ENCODE measurements at regions not wholly inside any gene's neighbourhood (a gene's known extent, or its start where the extent isn't known, plus 50 kb on each side); places are given as distances from the start of the nearest gene placed in this dataset.

DNA sequence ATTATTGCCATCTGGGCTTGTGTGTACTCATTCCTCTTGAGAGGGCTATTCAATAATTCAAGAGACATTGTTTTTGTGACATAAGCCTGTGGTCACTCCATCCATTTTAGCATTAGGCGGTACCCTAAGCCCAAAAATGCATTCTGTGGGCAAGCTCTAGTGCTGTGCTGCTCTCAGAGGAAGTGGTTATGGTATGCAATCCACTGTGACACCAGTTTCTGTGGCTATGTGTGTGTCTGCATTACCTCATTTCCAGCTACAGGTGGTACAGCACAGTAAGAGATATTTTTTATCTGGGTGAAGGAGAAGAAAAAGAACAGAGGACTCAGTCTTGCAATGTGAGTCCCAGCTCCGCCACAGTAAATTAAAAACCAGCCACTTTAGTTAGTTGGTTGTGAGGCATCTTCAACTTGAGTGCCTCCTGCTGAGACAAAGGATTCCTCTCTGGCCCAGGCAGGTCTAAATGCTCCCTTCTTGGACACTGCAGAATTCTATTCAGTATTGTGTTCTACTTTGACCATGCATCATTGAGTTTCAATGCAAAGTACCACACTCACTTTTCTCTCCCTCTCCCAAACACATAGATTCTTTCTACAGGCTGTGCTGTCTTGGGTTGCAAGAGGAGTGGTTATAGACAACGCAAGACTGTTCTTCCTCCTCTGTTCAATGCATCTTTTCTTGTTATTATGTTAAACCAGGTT, 777.8 kb upstream of the BRINP3 start:
- TF ChIP-seq POLR2AphosphoS5 (IDR thresholded peaks at IDR 0.05), result no peak
- TF ChIP-seq, protein P1, sequence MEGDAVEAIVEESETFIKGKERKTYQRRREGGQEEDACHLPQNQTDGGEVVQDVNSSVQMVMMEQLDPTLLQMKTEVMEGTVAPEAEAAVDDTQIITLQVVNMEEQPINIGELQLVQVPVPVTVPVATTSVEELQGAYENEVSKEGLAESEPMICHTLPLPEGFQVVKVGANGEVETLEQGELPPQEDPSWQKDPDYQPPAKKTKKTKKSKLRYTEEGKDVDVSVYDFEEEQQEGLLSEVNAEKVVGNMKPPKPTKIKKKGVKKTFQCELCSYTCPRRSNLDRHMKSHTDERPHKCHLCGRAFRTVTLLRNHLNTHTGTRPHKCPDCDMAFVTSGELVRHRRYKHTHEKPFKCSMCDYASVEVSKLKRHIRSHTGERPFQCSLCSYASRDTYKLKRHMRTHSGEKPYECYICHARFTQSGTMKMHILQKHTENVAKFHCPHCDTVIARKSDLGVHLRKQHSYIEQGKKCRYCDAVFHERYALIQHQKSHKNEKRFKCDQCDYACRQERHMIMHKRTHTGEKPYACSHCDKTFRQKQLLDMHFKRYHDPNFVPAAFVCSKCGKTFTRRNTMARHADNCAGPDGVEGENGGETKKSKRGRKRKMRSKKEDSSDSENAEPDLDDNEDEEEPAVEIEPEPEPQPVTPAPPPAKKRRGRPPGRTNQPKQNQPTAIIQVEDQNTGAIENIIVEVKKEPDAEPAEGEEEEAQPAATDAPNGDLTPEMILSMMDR (IDR thresholded peaks at IDR 0.05), result no peak
- no peak for TF ChIP-seq POLR2A (IDR thresholded peaks at IDR 0.05)

DNA sequence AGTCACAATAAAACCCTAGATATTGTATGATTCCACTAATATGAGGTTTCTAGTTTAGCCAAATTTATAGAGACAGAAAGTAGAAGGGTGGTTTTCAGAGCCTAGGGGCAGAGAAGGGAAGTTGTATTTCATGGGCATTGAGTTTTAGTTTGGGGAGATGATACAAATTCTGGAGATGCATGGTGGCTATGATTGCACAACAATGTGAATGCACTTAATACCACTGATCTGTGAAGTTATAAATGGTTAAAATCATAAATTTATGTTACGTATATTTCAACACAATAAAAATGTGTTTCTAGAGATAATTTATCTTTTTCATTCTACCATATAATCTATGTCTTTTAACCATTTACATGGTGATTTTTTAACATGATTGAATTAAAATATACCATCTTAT, 779.3 kb upstream of the BRINP3 start:
- Histone ChIP-seq H3K4me3 (no peak overlapping the region), H3K27ac (no peak overlapping the region), H3K9me3 (peaks cover 0 to 12% of the 10 kb centered on the region in 2 donors), H3K4me1 (no peaks in the 10 kb centered on the region), H3K36me3 (no peaks in the 10 kb centered on the region), H3K27me3 (no peaks in the 10 kb centered on the region)
- intact Hi-C loops (cut with DNase I; ENCODE audit: low total_unique reads), result no loop called here
- no peak for DNase-seq (ENCODE audit: low spot score in 2 of 2)
- TF ChIP-seq POLR2AphosphoS5 (IDR thresholded peaks at IDR 0.05) (no peak), POLR2A (IDR thresholded peaks at IDR 0.05) (no peak)
- TF ChIP-seq, protein P1 (IDR thresholded peaks at IDR 0.05), result no peak

More for the DNA sequence above, 777.8 kb upstream of the BRINP3 start:
- H3K4me1 ChIP-seq, result no peaks in the 10 kb centered on the region
- no peaks in the 10 kb centered on the region for H3K27me3 ChIP-seq
- intact Hi-C loops (cut with DNase I; ENCODE audit: low total_unique reads), result no loop called here
- H3K36me3 ChIP-seq, result no peaks in the 10 kb centered on the region
- H3K9me3 ChIP-seq, result peaks cover 0 to 12% of the 10 kb centered on the region in 2 donors
- H3K4me3 ChIP-seq, result no peak overlapping the region
- no peak overlapping the region for H3K27ac ChIP-seq
- DNase-seq (ENCODE audit: low spot score in 2 of 2), result no peak

DNA sequence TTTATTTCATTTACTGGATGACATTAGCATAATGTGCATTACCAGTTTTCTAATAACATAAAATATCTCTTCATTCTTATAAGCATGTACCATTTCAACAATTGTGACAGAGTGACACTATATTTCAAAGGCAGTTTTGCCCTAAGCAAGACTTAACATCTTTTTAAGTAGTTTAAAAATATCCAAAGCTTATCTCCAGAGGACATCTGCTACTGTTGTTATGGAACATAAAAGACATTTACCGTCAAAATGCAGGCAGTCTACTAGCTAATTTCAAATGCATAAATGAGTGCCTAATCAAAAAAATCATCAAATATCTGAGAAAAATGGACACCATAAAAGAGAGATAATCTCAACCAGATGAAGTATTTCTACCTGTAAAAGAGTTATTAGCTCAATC, 782.4 kb upstream of the BRINP3 start:
- no peak for DNase-seq (ENCODE audit: low spot score in 2 of 2)
- Histone ChIP-seq H3K9me3 (peaks cover 0 to 6% of the 10 kb centered on the region in 2 donors), H3K4me3 (no peak overlapping the region), H3K27me3 (no peaks in the 10 kb centered on the region), H3K27ac (no peak overlapping the region), H3K4me1 (no peaks in the 10 kb centered on the region), H3K36me3 (no peaks in the 10 kb centered on the region)
- intact Hi-C loops (cut with DNase I; ENCODE audit: low total_unique reads), result no loop called here
- TF ChIP-seq POLR2AphosphoS5 (IDR thresholded peaks at IDR 0.05) (no peak), POLR2A (IDR thresholded peaks at IDR 0.05) (no peak)
- TF ChIP-seq, protein P1 (IDR thresholded peaks at IDR 0.05), result no peak

DNA sequence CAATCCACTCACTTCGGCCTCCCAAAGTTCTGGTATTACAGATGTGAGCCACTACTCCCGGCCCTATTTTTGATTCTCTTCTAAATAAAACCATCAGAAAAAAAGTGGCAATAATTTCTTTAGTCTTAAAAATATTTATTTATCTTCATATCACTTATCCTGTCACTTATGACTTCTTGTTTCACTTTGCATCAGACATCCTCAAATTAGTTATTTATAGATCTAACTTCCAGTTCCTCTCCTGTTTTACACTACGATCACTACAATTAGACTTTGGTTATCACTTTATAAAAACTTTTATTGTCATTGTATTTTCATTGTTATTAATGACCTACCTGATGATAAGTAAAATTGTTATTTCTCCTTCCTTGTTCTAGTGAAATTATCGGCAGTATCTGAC, 783.4 kb upstream of the BRINP3 start:
- intact Hi-C loops (cut with DNase I; ENCODE audit: low total_unique reads), result no loop called here
- H3K4me3 ChIP-seq, result no peak overlapping the region
- no peaks in the 10 kb centered on the region for H3K36me3 ChIP-seq
- H3K27me3 ChIP-seq, result no peaks in the 10 kb centered on the region
- H3K4me1 ChIP-seq, result no peaks in the 10 kb centered on the region
- no peak overlapping the region for H3K27ac ChIP-seq
- TF ChIP-seq, protein P1 (IDR thresholded peaks at IDR 0.05), result no peak
- TF ChIP-seq POLR2AphosphoS5 (IDR thresholded peaks at IDR 0.05), result no peak
- TF ChIP-seq POLR2A (IDR thresholded peaks at IDR 0.05), result no peak
- no peak for DNase-seq (ENCODE audit: low spot score in 2 of 2)
- no peaks in the 10 kb centered on the region for H3K9me3 ChIP-seq

DNA sequence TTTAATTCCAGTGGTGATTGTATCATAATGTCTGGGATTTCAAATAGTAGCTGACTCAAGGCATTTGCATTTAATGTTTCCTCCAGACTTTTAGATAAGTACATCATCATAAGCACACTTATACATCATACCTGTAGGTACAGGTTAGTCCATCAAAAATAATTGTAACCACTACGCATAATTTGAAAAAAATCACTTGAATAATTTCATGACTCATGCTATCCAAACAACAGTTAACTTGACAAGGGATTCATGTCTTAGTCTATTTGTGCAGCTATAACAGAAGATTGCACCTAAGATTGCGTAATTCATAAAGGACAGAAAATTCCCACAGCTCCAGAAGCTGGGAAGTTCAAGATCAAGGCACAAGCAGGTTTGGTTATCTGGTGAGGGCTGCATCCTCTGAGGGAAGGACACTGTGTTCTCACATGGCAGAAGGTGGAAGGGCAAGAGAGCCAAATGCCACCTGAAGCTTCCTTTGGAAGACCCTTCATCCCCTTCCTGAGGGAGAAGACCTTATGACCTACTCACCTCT, 801.7 kb upstream of the BRINP3 start:
- H3K4me3 ChIP-seq, result no peak overlapping the region
- H3K36me3 ChIP-seq, result no peaks in the 10 kb centered on the region
- H3K27ac ChIP-seq, result no peak overlapping the region
- DNase-seq (ENCODE audit: low spot score in 2 of 2), result no peak
- TF ChIP-seq, protein P1 (IDR thresholded peaks at IDR 0.05), result no peak
- no peak for TF ChIP-seq POLR2AphosphoS5 (IDR thresholded peaks at IDR 0.05)
- no peak for TF ChIP-seq POLR2A (IDR thresholded peaks at IDR 0.05)
- intact Hi-C loops (cut with DNase I; ENCODE audit: low total_unique reads), result no loop called here
- peaks cover 8 to 16% of the 10 kb centered on the region in 2 donors for H3K9me3 ChIP-seq
- H3K27me3 ChIP-seq, result no peaks in the 10 kb centered on the region
- H3K4me1 ChIP-seq, result no peaks in the 10 kb centered on the region
